HepG2 (cell line): ENCODE measurements at regions not wholly inside any gene's neighbourhood (a gene's known extent, or its start where the extent isn't known, plus 50 kb on each side); places are given as distances from the start of the nearest gene placed in this dataset.

Experiments
- ATAC-seq: fragments of 200-7000 bp; cut with Tn5 transposase; 3 replicates; pipeline ENCODE4 v1.9.1; 2020; ENCODE audit warnings: mild to moderate bottlenecking, moderate library complexity
- BruUV-seq: library from RNA; stranded (reverse); fragments of 400-500 nt; replicated peaks from 2 replicates; lab custom pipeline; 2021; lab: Mats Ljungman, UMichigan
- CTCF ChIA-PET: fragments of 300-600 bp; formaldehyde crosslinking; extraction: SDS; loops from one replicate; lab custom pipeline; 2021; ENCODE audit warnings: low total read pairs, inconsistent platforms, low intra/inter-chr PET ratio; lab: Yijun Ruan, JAX
- POLR2A ChIA-PET: fragments of 350-600 bp; sonication (Branson Sonifier 250); formaldehyde crosslinking; loops from one replicate; lab custom pipeline; 2020; ENCODE audit warnings: antibody characterized with exemption, inconsistent platforms; lab: Yijun Ruan, JAX
- DNase-seq: peaks from one replicate; pipeline ENCODE4 v3.0.0-alpha.2; 2015; ENCODE audit warnings: low spot score
- FAIRE-seq: peaks from 3 replicates; lab custom pipeline; 2011; peaks lifted over from hg19 to GRCh38; lab: Jason Lieb, UNC
- H2AFZ ChIP-seq: one replicate; pipeline ENCODE4 v1.6.1; 2011; ENCODE audit warnings: low read length, inconsistent platforms
- H3K27ac ChIP-seq: fragments of 300-600 bp; 3 replicates; pipeline ENCODE4 v1.8.0; 2011; ENCODE audit warnings: mixed run types, mild to moderate bottlenecking, mixed read lengths, low read length, inconsistent platforms; ENCODE audit not compliant: insufficient read depth; ENCODE audit errors: extremely low read length
- H3K27me3 ChIP-seq, 2 experiments: fragments of 200-600 bp in 1 of 2; 2 replicates in 1 of 2; 3 replicates in 1 of 2; pipeline versions ENCODE4 v1.6.0 to v1.8.0; 2011; ENCODE audit warnings: low read length in 2 of 2, mild to moderate bottlenecking in 2 of 2, moderate library complexity in 2 of 2, inconsistent platforms in 1 of 2; ENCODE audit not compliant: insufficient read depth in 2 of 2, control insufficient read depth in 1 of 2
- H3K36me3 ChIP-seq, 2 experiments: fragments of 200-600 bp in 1 of 2; replicated peaks in 1 of 2; 2 replicates in 1 of 2; 3 replicates in 1 of 2; pipeline versions ENCODE4 v1.5.1 to v1.8.0; 2011; ENCODE audit warnings: low read length in 2 of 2, inconsistent platforms in 1 of 2; ENCODE audit not compliant: insufficient read depth in 2 of 2, control insufficient read depth in 1 of 2
- H3K4me1 ChIP-seq: 2 replicates; pipeline ENCODE4 v1.5.1; 2012; ENCODE audit warnings: low read length, inconsistent platforms; ENCODE audit not compliant: insufficient read depth
- H3K4me2 ChIP-seq: 2 replicates; pipeline ENCODE4 v1.6.0; 2011; ENCODE audit warnings: low read depth, low read length, inconsistent platforms
- H3K4me3 ChIP-seq, 3 experiments: fragments of 200-600 bp in 1 of 3; sonication (generic), shearing (Covaris generic) in 1 of 3; replicated peaks in 1 of 3; 2 replicates each; pipeline ENCODE4 v1.5.1; 2011 to 2016; ENCODE audit warnings: low read length in 3 of 3, inconsistent platforms in 2 of 3, low read depth in 2 of 3, mild to moderate bottlenecking in 2 of 3, control low read depth in 1 of 3, mixed read lengths in 1 of 3; ENCODE audit not compliant: insufficient read depth in 1 of 3
- H3K79me2 ChIP-seq: one replicate; pipeline ENCODE4 v1.6.1; 2011; ENCODE audit warnings: low read length, inconsistent platforms; ENCODE audit not compliant: insufficient read depth
- H3K9ac ChIP-seq: 2 replicates; pipeline ENCODE4 v1.6.0; 2011; ENCODE audit warnings: mild to moderate bottlenecking, low read depth, low read length, inconsistent platforms; ENCODE audit not compliant: insufficient read depth
- H3K9me3 ChIP-seq: 2 replicates; pipeline ENCODE4 v1.5.1; 2012; ENCODE audit warnings: mild to moderate bottlenecking, low read length
- H4K20me1 ChIP-seq: 2 replicates; pipeline ENCODE4 v1.6.0; 2011; ENCODE audit warnings: inconsistent platforms, mild to moderate bottlenecking, low read length, moderate library complexity; ENCODE audit not compliant: insufficient read depth
- ASH2L ChIP-seq: fragments of 300-600, 200-600 bp; sonication (generic); IDR thresholded peaks from 2 replicates; pipeline ENCODE4 v1.7.0; 2017; ENCODE audit warnings: low read depth, mild to moderate bottlenecking, moderate library complexity, mixed read lengths, low read length; ENCODE audit not compliant: insufficient read length
- CTCF ChIP-seq: sonication (generic); formaldehyde crosslinking; IDR thresholded peaks from 2 replicates; pipeline ENCODE4 v1.5.0; 2020; ENCODE audit warnings: mild to moderate bottlenecking, missing genetic modification reagents, moderate library complexity
- HMGXB3 ChIP-seq: sonication (generic); formaldehyde crosslinking; IDR thresholded peaks from 2 replicates; pipeline ENCODE4 v1.4.0; 2020; ENCODE audit warnings: missing genetic modification reagents, borderline replicate concordance
- NCOA5 ChIP-seq: sonication (generic); formaldehyde crosslinking; IDR thresholded peaks from 2 replicates; pipeline ENCODE4 v1.4.0; 2020; ENCODE audit warnings: missing genetic modification reagents
- NFATC3 ChIP-seq: sonication (generic); formaldehyde crosslinking; IDR thresholded peaks from 2 replicates; pipeline ENCODE4 v1.5.1; 2020; ENCODE audit warnings: mild to moderate bottlenecking, missing genetic modification reagents
- NPAS2 ChIP-seq: sonication (generic); formaldehyde crosslinking; IDR thresholded peaks from 2 replicates; pipeline ENCODE4 v1.8.0; 2022; ENCODE audit warnings: mild to moderate bottlenecking, missing genetic modification reagents, borderline replicate concordance
- RAD21 ChIP-seq: fragments of 450-650 bp; formaldehyde crosslinking; IDR thresholded peaks from 2 replicates; pipeline ENCODE4 v1.5.0; 2020; ENCODE audit warnings: mild to moderate bottlenecking
- TRAFD1 ChIP-seq: sonication (generic); formaldehyde crosslinking; IDR thresholded peaks from 2 replicates; pipeline ENCODE4 v1.5.1; 2020; ENCODE audit warnings: missing genetic modification reagents, mild to moderate bottlenecking, borderline replicate concordance
- ZFP62 ChIP-seq: sonication (generic); formaldehyde crosslinking; IDR thresholded peaks from 2 replicates; pipeline ENCODE4 v1.4.0; 2020; ENCODE audit warnings: missing genetic modification reagents
- ZNF570 ChIP-seq: sonication (generic); formaldehyde crosslinking; IDR thresholded peaks from 2 replicates; pipeline ENCODE4 v1.4.0; 2020; ENCODE audit warnings: mild to moderate bottlenecking, missing genetic modification reagents, borderline replicate concordance
- ZNF605 ChIP-seq: sonication (generic); formaldehyde crosslinking; IDR thresholded peaks from 2 replicates; pipeline ENCODE4 v1.8.0; 2022; ENCODE audit warnings: mild to moderate bottlenecking, missing genetic modification reagents
- ZNF788 ChIP-seq: sonication (generic); formaldehyde crosslinking; IDR thresholded peaks from 2 replicates; pipeline ENCODE4 v1.5.0; 2020; ENCODE audit warnings: mild to moderate bottlenecking, missing genetic modification reagents, borderline replicate concordance
- WGBS: methylation state at CpG from one replicate; pipeline ENCODE4 v1.1.6; 2017; ENCODE audit warnings: low lambda C conversion rate; 5-methylcytosine and 5-hydroxymethylcytosine counted together
- in situ Hi-C: cut with HindIII; loops from 2 replicates; pipeline ENCODE4 v1.10.0; 2017; ENCODE audit warnings: low pct_unique_long_range_greater_than_20kb; ENCODE audit not compliant: extremely low pct_ligation_motif_present
- intact Hi-C: fragments of 100-400 bp; cut with micrococcal nuclease; formaldehyde crosslinking; loops from one replicate; pipeline ENCODE4 v1.10.0; 2022; ENCODE audit not compliant: unreplicated experiment

GRCh38 chr13:111556496-111556895, 236.1 kb downstream of the TEX29 start (continued):
- no peak for TF ChIP-seq CTCF (CRISPR knock-in tag)
- TF ChIP-seq TRAFD1 (CRISPR knock-in tag) = no peak

- Histone ChIP-seq H3K4me3 (no peak overlapping the region), H3K27ac (no peak overlapping the region), H4K20me1 (no peaks in the 10 kb centered on the region), H3K36me3 (no peaks in the 10 kb centered on the region), H3K9ac (no peak overlapping the region), H3K4me1 (no peaks in the 10 kb centered on the region), H3K79me2 (no peaks in the 10 kb centered on the region), H3K27me3 (peaks cover 5 to 48% of the 10 kb centered on the region in 2 experiments; a peak in 4 of 5 replicates), H2AFZ (no peak overlapping the region), H3K4me2 (no peak overlapping the region), H3K9me3 (no peaks in the 10 kb centered on the region)
- ATAC-seq (no peak), DNase-seq (no peak), FAIRE-seq (no peak)
- ChIA-PET POLR2A (no interaction called here), CTCF (no interaction called here)
- intact Hi-C loops = no loop called here
- WGBS = 35% methylated on average over 19 of the region's 19 CpGs
- in situ Hi-C loops = no loop called here
- no TSS peak for BruUV-seq
- TF ChIP-seq ZNF788 (CRISPR knock-in tag) (no peak), ASH2L (no peak), NFATC3 (CRISPR knock-in tag) (no peak), NCOA5 (no peak), ZFP62 (CRISPR knock-in tag) (no peak), HMGXB3 (CRISPR knock-in tag) (no peak), ZNF605 (CRISPR knock-in tag) (no peak), RAD21 (CRISPR knock-in tag) (no peak), NPAS2 (CRISPR knock-in tag) (no peak), ZNF570 (no peak)
Observed at GRCh38 chr13:111557921-111558699, 237.7 kb downstream of the TEX29 start.
